DND-41 (cell line): ENCODE measurements at regions not wholly inside any gene's neighbourhood (a gene's known extent, or its start where the extent isn't known, plus 50 kb on each side); places are given as distances from the start of the nearest gene placed in this dataset.

ENCODE experiments used
- ATAC-seq: fragments of 200-7000 bp; cut with Tn5 transposase; 3 replicates; pipeline ENCODE4 v1.9.1; 2021; ENCODE audit warnings: low read depth; ENCODE audit not compliant: insufficient read depth
- DNase-seq: peaks from one replicate; pipeline ENCODE4 v3.0.0-alpha.2; 2020
- H2AFZ ChIP-seq: 2 replicates; pipeline ENCODE4 v1.6.0; 2012; ENCODE audit warnings: low read depth, low read length
- H3K27ac ChIP-seq: 2 replicates; pipeline ENCODE4 v1.5.1; 2012; ENCODE audit warnings: low read length, inconsistent platforms
- H3K27me3 ChIP-seq: fragments of 200-600 bp; sonication (generic); 2 replicates; pipeline ENCODE4 v1.6.0; 2012; ENCODE audit warnings: low read length, mild to moderate bottlenecking, inconsistent platforms; ENCODE audit not compliant: insufficient read depth, poor library complexity
- H3K36me3 ChIP-seq: 2 replicates; pipeline ENCODE4 v1.5.1; 2012; ENCODE audit warnings: low read length, inconsistent platforms; ENCODE audit not compliant: insufficient read depth
- H3K4me1 ChIP-seq: 2 replicates; pipeline ENCODE4 v1.5.1; 2012; ENCODE audit warnings: mild to moderate bottlenecking, low read length; ENCODE audit not compliant: insufficient read depth
- H3K4me2 ChIP-seq: 2 replicates; pipeline ENCODE4 v1.6.0; 2012; ENCODE audit warnings: mild to moderate bottlenecking, moderate library complexity, low read length, inconsistent platforms; ENCODE audit not compliant: insufficient read depth
- H3K4me3 ChIP-seq, 2 experiments: fragments of 200-600 bp in 1 of 2; shearing (Covaris generic) in 1 of 2; 2 replicates each; pipeline ENCODE4 v1.5.1; 2012 to 2016; ENCODE audit warnings: inconsistent platforms in 2 of 2, low read length in 2 of 2, mild to moderate bottlenecking in 2 of 2, low read depth in 1 of 2, moderate library complexity in 1 of 2
- H3K79me2 ChIP-seq: 2 replicates; pipeline ENCODE4 v1.6.0; 2012; ENCODE audit warnings: low read length, inconsistent platforms; ENCODE audit not compliant: insufficient read depth
- H3K9ac ChIP-seq: 2 replicates; pipeline ENCODE4 v1.6.0; 2012; ENCODE audit warnings: low read depth, mild to moderate bottlenecking, inconsistent platforms, low read length, moderate library complexity
- H3K9me3 ChIP-seq: 2 replicates; pipeline ENCODE4 v1.5.1; 2012; ENCODE audit warnings: low read length, moderate library complexity, mild to moderate bottlenecking, inconsistent platforms; ENCODE audit not compliant: insufficient read depth, severe bottlenecking
- H4K20me1 ChIP-seq: 2 replicates; pipeline ENCODE4 v1.6.0; 2012; ENCODE audit warnings: low read length; ENCODE audit not compliant: insufficient read depth
- CTCF ChIP-seq: IDR thresholded peaks from 2 replicates; pipeline ENCODE4 v1.5.1; 2012; ENCODE audit warnings: borderline replicate concordance, low read length, moderate library complexity, mild to moderate bottlenecking; ENCODE audit not compliant: poor library complexity, severe bottlenecking; ENCODE audit errors: extremely low read depth
- EZH2 ChIP-seq: IDR thresholded peaks from 3 replicates; pipeline ENCODE4 v1.6.1; 2012; ENCODE audit warnings: borderline replicate concordance, low read depth, mild to moderate bottlenecking, moderate library complexity, low read length, inconsistent platforms; ENCODE audit not compliant: severe bottlenecking

- Histone ChIP-seq H3K27me3 (no peaks in the 10 kb centered on the region), H3K4me1 (no peaks in the 10 kb centered on the region), H3K9ac (no peak overlapping the region), H3K4me3 (no peak overlapping the region), H4K20me1 (no peaks in the 10 kb centered on the region), H3K4me2 (no peak overlapping the region), H3K36me3 (no peaks in the 10 kb centered on the region), H3K27ac (no peak overlapping the region), H2AFZ (no peak overlapping the region), H3K9me3 (no peaks in the 10 kb centered on the region), H3K79me2 (no peaks in the 10 kb centered on the region)
- ATAC-seq (no peak), DNase-seq (no peak)
- TF ChIP-seq CTCF (no peak), EZH2 (no peak)
Measured at GRCh38 chr4:32396507-32397070, 1676.4 kb downstream of the PCDH7 start.

GRCh38 chr4:32400870-32401269, 1680.7 kb downstream of the PCDH7 start:
- Histone ChIP-seq H3K4me2 (no peak overlapping the region), H3K4me3 (no peak overlapping the region), H3K27ac (no peak overlapping the region), H3K4me1 (no peaks in the 10 kb centered on the region), H3K36me3 (no peaks in the 10 kb centered on the region), H4K20me1 (no peaks in the 10 kb centered on the region), H3K79me2 (no peaks in the 10 kb centered on the region), H2AFZ (no peak overlapping the region), H3K9me3 (no peaks in the 10 kb centered on the region), H3K9ac (no peak overlapping the region), H3K27me3 (no peaks in the 10 kb centered on the region)
- no peak for DNase-seq
- TF ChIP-seq CTCF: no peak
- TF ChIP-seq EZH2: no peak
- no peak for ATAC-seq

- Histone ChIP-seq H3K79me2 (no peaks in the 10 kb centered on the region), H3K4me3 (no peak overlapping the region), H3K9ac (no peak overlapping the region), H4K20me1 (no peaks in the 10 kb centered on the region), H2AFZ (no peak overlapping the region), H3K27me3 (no peaks in the 10 kb centered on the region), H3K4me2 (no peak overlapping the region), H3K4me1 (no peaks in the 10 kb centered on the region), H3K36me3 (no peaks in the 10 kb centered on the region), H3K27ac (no peak overlapping the region), H3K9me3 (no peaks in the 10 kb centered on the region)
- no peak for TF ChIP-seq EZH2
- no peak for DNase-seq
- ATAC-seq: no peak
Measured at GRCh38 chr4:32417113-32417704, 1697.0 kb downstream of the PCDH7 start.

- Histone ChIP-seq H3K36me3 (no peaks in the 10 kb centered on the region), H3K9me3 (peaks cover 6% of the 10 kb centered on the region), H3K9ac (no peak overlapping the region), H3K4me2 (no peak overlapping the region), H3K27ac (no peak overlapping the region), H3K4me3 (no peak overlapping the region), H2AFZ (no peak overlapping the region), H3K79me2 (no peaks in the 10 kb centered on the region), H3K4me1 (no peaks in the 10 kb centered on the region), H3K27me3 (no peaks in the 10 kb centered on the region), H4K20me1 (no peaks in the 10 kb centered on the region)
- ATAC-seq (no peak), DNase-seq (no peak)
- TF ChIP-seq CTCF: no peak
- TF ChIP-seq EZH2: no peak
Measured at GRCh38 chr4:32423267-32423666, 1703.1 kb downstream of the PCDH7 start.
